ENCODE measurements at regions not wholly inside any gene's neighbourhood (a gene's known extent, or its start where the extent isn't known, plus 50 kb on each side); places are given as distances from the start of the nearest gene placed in this dataset.
"Not testable (repeated sequence)": the region's sequence is repeated elsewhere in the genome, so short reads cannot be mapped to it uniquely, and the experiment has no call there.

- no peak for DNase-seq (ENCODE audit: low read depth)
These were observed 117.7 kb downstream of the PCDH7 start for GRCh38 chr4:30837861-30838260.

GRCh38 chr4:30838331-30838730 is 118.2 kb downstream of the PCDH7 start:
- no peak for DNase-seq (ENCODE audit: low read depth)

- DNase-seq (ENCODE audit: low read depth) = no peak
These were observed 119.7 kb downstream of the PCDH7 start for GRCh38 chr4:30839583-30840520.

GRCh38 chr4:30840571-30840970 is 120.4 kb downstream of the PCDH7 start:
- DNase-seq (ENCODE audit: low read depth) = no peak

- DNase-seq (ENCODE audit: low read depth) = no peak
These were observed 122.0 kb downstream of the PCDH7 start for GRCh38 chr4:30842142-30842541.

GRCh38 chr4:30842689-30843088 is 122.5 kb downstream of the PCDH7 start:
- no peak for DNase-seq (ENCODE audit: low read depth)

GRCh38 chr4:30844861-30845582 is 124.9 kb downstream of the PCDH7 start:
- no peak for DNase-seq (ENCODE audit: low read depth)

GRCh38 chr4:30847167-30847566 is 127.0 kb downstream of the PCDH7 start:
- no peak for DNase-seq (ENCODE audit: low read depth)

GRCh38 chr4:30847958-30848357 is 127.8 kb downstream of the PCDH7 start:
- no peak for DNase-seq (ENCODE audit: low read depth)

- DNase-seq (ENCODE audit: low read depth) = no peak
These were observed 134.4 kb downstream of the PCDH7 start for GRCh38 chr4:30854531-30854930.

GRCh38 chr4:30855232-30855631 is 135.1 kb downstream of the PCDH7 start:
- no peak for DNase-seq (ENCODE audit: low read depth)

GRCh38 chr4:30856795-30857564 is 136.8 kb downstream of the PCDH7 start:
- no peak for DNase-seq (ENCODE audit: low read depth)

GRCh38 chr4:30860978-30861377 is 140.8 kb downstream of the PCDH7 start:
- DNase-seq (ENCODE audit: low read depth) = no peak

- DNase-seq (ENCODE audit: low read depth) = no peak
These were observed 142.0 kb downstream of the PCDH7 start for GRCh38 chr4:30862196-30862595.

- no peak for DNase-seq (ENCODE audit: low read depth)
These were observed 142.9 kb downstream of the PCDH7 start for GRCh38 chr4:30863021-30863420.

GRCh38 chr4:30865691-30866090 is 145.5 kb downstream of the PCDH7 start:
- no peak for DNase-seq (ENCODE audit: low read depth)

GRCh38 chr4:30866346-30866745 is 146.2 kb downstream of the PCDH7 start:
- no peak for DNase-seq (ENCODE audit: low read depth)

- DNase-seq (ENCODE audit: low read depth) = no peak
These were observed 146.7 kb downstream of the PCDH7 start for GRCh38 chr4:30866907-30867306.

GRCh38 chr4:30867427-30867826 is 147.3 kb downstream of the PCDH7 start:
- no peak for DNase-seq (ENCODE audit: low read depth)

- DNase-seq (ENCODE audit: low read depth) = no peak
These were observed 148.1 kb downstream of the PCDH7 start for GRCh38 chr4:30868111-30868895.

GRCh38 chr4:30869387-30869786 is 149.2 kb downstream of the PCDH7 start:
- DNase-seq (ENCODE audit: low read depth) = not testable (repeated sequence)

GRCh38 chr4:30870513-30870912 is 150.3 kb downstream of the PCDH7 start:
- no peak for DNase-seq (ENCODE audit: low read depth)
